ENCODE measurements at regions not wholly inside any gene's neighbourhood (a gene's known extent, or its start where the extent isn't known, plus 50 kb on each side); places are given as distances from the start of the nearest gene placed in this dataset.
A peak's percentile ranks its signal among the peaks of the same experiment; 100 is the strongest.

- H3K9ac ChIP-seq (ENCODE audit: low read depth in 1 of 2, low read length in 2 of 2) = no peak overlapping the region
- no peak for DNase-seq (ENCODE audit: low spot score)
- TF ChIP-seq YY1 (IDR thresholded peaks at IDR 0.05) (no peak), ATF3 (IDR thresholded peaks at IDR 0.05) (no peak), TAF1 (conservative IDR thresholded peaks at IDR 0.05) (no peak)
- H3K27me3 ChIP-seq (ENCODE audit: control insufficient read depth in 4 of 4, insufficient read depth in 4 of 4, low read length in 3 of 4) = no peaks in the 10 kb centered on the region
- H3K4me1 ChIP-seq (ENCODE audit: control insufficient read depth in 4 of 4, insufficient read depth in 4 of 4, low read length in 3 of 4) = peaks cover 17 to 62% (median 52%) of the 10 kb centered on the region in 4 donors
- no peaks in the 10 kb centered on the region for H3K36me3 ChIP-seq (ENCODE audit: control insufficient read depth in 4 of 4, insufficient read depth in 3 of 4, low read depth in 1 of 4, low read length in 3 of 4)
- WGBS = 92% methylated on average over 10 of the region's 10 CpGs
- H3K4me3 ChIP-seq (ENCODE audit: low read depth in 1 of 3, low read length in 3 of 3) = no peak overlapping the region
- no peaks in the 10 kb centered on the region for H3K9me3 ChIP-seq (ENCODE audit: control insufficient read depth in 4 of 4, low read length in 3 of 4)
- peak overlapping the region in 1 of 2 donors; percentile 79 for H3K27ac ChIP-seq (ENCODE audit: low read depth in 1 of 2, low read length in 2 of 2)
Measured at GRCh38 chr4:13703096-13703495, 75.6 kb upstream of the BOD1L1 start.

GRCh38 chr4:13704035-13704434 lies 76.5 kb upstream of the BOD1L1 start:
- H3K4me1 ChIP-seq (ENCODE audit: control insufficient read depth in 4 of 4, insufficient read depth in 4 of 4, low read length in 3 of 4) = peaks cover 17 to 58% (median 49%) of the 10 kb centered on the region in 4 donors
- no peak for DNase-seq (ENCODE audit: low spot score)
- no peak overlapping the region for H3K9ac ChIP-seq (ENCODE audit: low read depth in 1 of 2, low read length in 2 of 2)
- no peak overlapping the region for H3K27ac ChIP-seq (ENCODE audit: low read depth in 1 of 2, low read length in 2 of 2)
- 17% methylated on average over 2 of the region's 2 CpGs for WGBS
- no peak overlapping the region for H3K4me3 ChIP-seq (ENCODE audit: low read depth in 1 of 3, low read length in 3 of 3)
- H3K9me3 ChIP-seq (ENCODE audit: control insufficient read depth in 4 of 4, low read length in 3 of 4) = no peaks in the 10 kb centered on the region
- H3K36me3 ChIP-seq (ENCODE audit: control insufficient read depth in 4 of 4, insufficient read depth in 3 of 4, low read depth in 1 of 4, low read length in 3 of 4) = no peaks in the 10 kb centered on the region
- TF ChIP-seq HNF4G (IDR thresholded peaks at IDR 0.05) = peak; percentile 61
- no peak for TF ChIP-seq ATF3 (IDR thresholded peaks at IDR 0.05)
- TF ChIP-seq ZBTB33 (IDR thresholded peaks at IDR 0.05) = no peak
- no peak for TF ChIP-seq EGR1 (IDR thresholded peaks at IDR 0.05; ENCODE audit: low read depth in 2 of 2)
- peak; percentile 33 for TF ChIP-seq SP1 (IDR thresholded peaks at IDR 0.05)
- TF ChIP-seq RXRA (IDR thresholded peaks at IDR 0.05) = peak in 1 of 2 donors; percentile 20
- TF ChIP-seq HNF4A (conservative IDR thresholded peaks at IDR 0.05) = peak; percentile 52 to 66
- H3K27me3 ChIP-seq (ENCODE audit: control insufficient read depth in 4 of 4, insufficient read depth in 4 of 4, low read length in 3 of 4) = no peaks in the 10 kb centered on the region

GRCh38 chr4:13704761-13705160 lies 77.2 kb upstream of the BOD1L1 start:
- Histone ChIP-seq H3K27ac (ENCODE audit: low read depth in 1 of 2, low read length in 2 of 2) (peak overlapping the region; percentile 77 to 81), H3K4me3 (ENCODE audit: low read depth in 1 of 3, low read length in 3 of 3) (no peak overlapping the region), H3K27me3 (ENCODE audit: control insufficient read depth in 4 of 4, insufficient read depth in 4 of 4, low read length in 3 of 4) (no peaks in the 10 kb centered on the region), H3K36me3 (ENCODE audit: control insufficient read depth in 4 of 4, insufficient read depth in 3 of 4, low read depth in 1 of 4, low read length in 3 of 4) (no peaks in the 10 kb centered on the region), H3K4me1 (ENCODE audit: control insufficient read depth in 4 of 4, insufficient read depth in 4 of 4, low read length in 3 of 4) (peaks cover 17 to 58% (median 47%) of the 10 kb centered on the region in 4 donors), H3K9me3 (ENCODE audit: control insufficient read depth in 4 of 4, low read length in 3 of 4) (no peaks in the 10 kb centered on the region), H3K9ac (ENCODE audit: low read depth in 1 of 2, low read length in 2 of 2) (no peak overlapping the region)
- no peak for DNase-seq (ENCODE audit: low spot score)
- TF ChIP-seq REST (IDR thresholded peaks at IDR 0.05) (no peak), EGR1 (IDR thresholded peaks at IDR 0.05; ENCODE audit: low read depth in 2 of 2) (no peak), ZBTB33 (IDR thresholded peaks at IDR 0.05) (no peak), RAD21 (IDR thresholded peaks at IDR 0.05) (no peak), TAF1 (conservative IDR thresholded peaks at IDR 0.05) (no peak), ATF3 (IDR thresholded peaks at IDR 0.05) (no peak), NR2F2 (IDR thresholded peaks at IDR 0.05) (no peak), FOXA1 (IDR thresholded peaks at IDR 0.05) (no peak), RXRA (IDR thresholded peaks at IDR 0.05) (no peak), FOXA2 (IDR thresholded peaks at IDR 0.05) (no peak), GABPA (IDR thresholded peaks at IDR 0.05 in 1 of 2, conservative IDR thresholded peaks at IDR 0.05 in 1 of 2) (no peak), HNF4G (IDR thresholded peaks at IDR 0.05) (no peak), YY1 (IDR thresholded peaks at IDR 0.05) (no peak), HNF4A (conservative IDR thresholded peaks at IDR 0.05) (no peak), SP1 (IDR thresholded peaks at IDR 0.05) (no peak), JUND (IDR thresholded peaks at IDR 0.05) (no peak), MAX (IDR thresholded peaks at IDR 0.05) (no peak)

Measured in liver (tissue), 7 donors.